SU-DHL-6 (cell line): ENCODE measurements at regions not wholly inside any gene's neighbourhood (a gene's known extent, or its start where the extent isn't known, plus 50 kb on each side); places are given as distances from the start of the nearest gene placed in this dataset.

Source experiments
- H2AFZ ChIP-seq: fragments of 200-600 bp; sonication (generic); 2 replicates; pipeline ENCODE4 v1.6.1; 2014; ENCODE audit warnings: low read depth, mild to moderate bottlenecking, moderate library complexity, mixed read lengths, antibody characterized with exemption, low read length; ENCODE audit not compliant: severe bottlenecking
- H3F3A ChIP-seq: fragments of 200-600 bp; shearing (Covaris generic); 2 replicates; pipeline ENCODE4 v1.6.0; 2016; ENCODE audit warnings: antibody characterized with exemption, mild to moderate bottlenecking; ENCODE audit not compliant: insufficient read depth
- H3K27ac ChIP-seq: fragments of 200-600 bp; sonication (generic); 2 replicates; pipeline ENCODE4 v1.5.1; 2016; ENCODE audit warnings: low read depth, mild to moderate bottlenecking, low read length, moderate library complexity, mixed read lengths
- H3K27me3 ChIP-seq: fragments of 200-600 bp; sonication (generic), shearing (Covaris generic); 2 replicates; pipeline ENCODE4 v1.6.0; 2014; ENCODE audit warnings: mild to moderate bottlenecking, low read length
- H3K36me3 ChIP-seq: fragments of 200-600 bp; sonication (generic); 2 replicates; pipeline ENCODE4 v1.6.1; 2014; ENCODE audit warnings: mild to moderate bottlenecking, low read length, mixed read lengths
- H3K4me2 ChIP-seq: fragments of 300-600, 200-600 bp; shearing (Covaris generic), sonication (generic); 2 replicates; pipeline ENCODE4 v1.6.0; 2014; ENCODE audit warnings: low read length, low read depth, mild to moderate bottlenecking; ENCODE audit not compliant: poor library complexity, severe bottlenecking
- H3K4me3 ChIP-seq: fragments of 200-600 bp; sonication (generic); 2 replicates; pipeline ENCODE4 v1.5.1; 2014; ENCODE audit warnings: antibody characterized with exemption, low read length, mild to moderate bottlenecking, mixed read lengths; ENCODE audit not compliant: insufficient read depth, poor library complexity, severe bottlenecking
- H3K79me2 ChIP-seq: fragments of 200-600 bp; sonication (generic); 2 replicates; pipeline ENCODE4 v1.6.1; 2014; ENCODE audit warnings: mild to moderate bottlenecking, low read length, moderate library complexity; ENCODE audit not compliant: insufficient read depth
- H3K9ac ChIP-seq: fragments of 200-600 bp; sonication (generic); 2 replicates; pipeline ENCODE4 v1.7.0; 2014; ENCODE audit warnings: mild to moderate bottlenecking, low read length
- H3K9me2 ChIP-seq: fragments of 200-600 bp; sonication (generic); replicated peaks from 2 replicates; pipeline ENCODE4 v1.6.1; 2014; ENCODE audit warnings: low read length; ENCODE audit not compliant: insufficient read depth
- H3K9me3 ChIP-seq: fragments of 200-600 bp; sonication (generic); 2 replicates; pipeline ENCODE4 v1.6.1; 2014; ENCODE audit warnings: low read length, mixed read lengths; ENCODE audit not compliant: insufficient read depth
- H4K20me1 ChIP-seq: fragments of 200-600 bp; sonication (generic); 2 replicates; pipeline ENCODE4 v1.6.1; 2014; ENCODE audit warnings: low read depth, mild to moderate bottlenecking, antibody characterized with exemption, low read length, moderate library complexity, mixed read lengths
- CTCF ChIP-seq: fragments of 200-600 bp; sonication (generic); IDR thresholded peaks from one replicate; pipeline ENCODE4 v1.5.1; 2017; ENCODE audit warnings: antibody characterized with exemption, mild to moderate bottlenecking, low read length, moderate library complexity; ENCODE audit not compliant: insufficient read depth, poor library complexity, severe bottlenecking
- EZH2phosphoT487 ChIP-seq: fragments of 200-600 bp; sonication (generic), shearing (Covaris generic); conservative IDR thresholded peaks from 2 replicates; pipeline ENCODE4 v1.6.1; 2018; ENCODE audit warnings: mild to moderate bottlenecking, antibody characterized with exemption, low read length, moderate library complexity, mixed read lengths

GRCh38 chr21:43298546-43299440, 128.1 kb downstream of the SIK1 start:
- Histone ChIP-seq H3K79me2 (no peaks in the 10 kb centered on the region), H3F3A (no peaks in the 10 kb centered on the region), H2AFZ (no peak overlapping the region), H3K9ac (no peak overlapping the region), H3K36me3 (no peaks in the 10 kb centered on the region), H3K9me3 (no peaks in the 10 kb centered on the region), H3K9me2 (no peaks in the 10 kb centered on the region), H3K4me2 (no peak overlapping the region), H3K4me3 (no peak overlapping the region), H3K27me3 (no peaks in the 10 kb centered on the region), H4K20me1 (no peaks in the 10 kb centered on the region), H3K27ac (no peak overlapping the region)
- TF ChIP-seq CTCF = no peak
- no peak for TF ChIP-seq EZH2phosphoT487

- TF ChIP-seq CTCF = no peak
- no peak for TF ChIP-seq EZH2phosphoT487
- Histone ChIP-seq H3K36me3 (no peaks in the 10 kb centered on the region), H2AFZ (no peak overlapping the region), H3K79me2 (no peaks in the 10 kb centered on the region), H3K4me3 (no peak overlapping the region), H3K4me2 (no peak overlapping the region), H3K9ac (no peak overlapping the region), H3K27ac (no peak overlapping the region), H3K9me3 (no peaks in the 10 kb centered on the region), H4K20me1 (no peaks in the 10 kb centered on the region), H3K27me3 (no peaks in the 10 kb centered on the region), H3F3A (no peaks in the 10 kb centered on the region), H3K9me2 (no peaks in the 10 kb centered on the region)
Observed at GRCh38 chr21:43297989-43298388, 128.9 kb downstream of the SIK1 start.

GRCh38 chr21:43297391-43297981, 128.7 kb downstream of the CRYAA start:
- no peak overlapping the region for H3K27ac ChIP-seq
- no peaks in the 10 kb centered on the region for H3K9me2 ChIP-seq
- no peak overlapping the region for H2AFZ ChIP-seq
- no peaks in the 10 kb centered on the region for H3F3A ChIP-seq
- no peaks in the 10 kb centered on the region for H4K20me1 ChIP-seq
- H3K9me3 ChIP-seq = no peaks in the 10 kb centered on the region
- no peaks in the 10 kb centered on the region for H3K79me2 ChIP-seq
- TF ChIP-seq EZH2phosphoT487 (no peak), CTCF (no peak)
- H3K4me2 ChIP-seq = no peak overlapping the region
- no peaks in the 10 kb centered on the region for H3K36me3 ChIP-seq
- H3K9ac ChIP-seq = no peak overlapping the region
- no peak overlapping the region for H3K4me3 ChIP-seq
- no peaks in the 10 kb centered on the region for H3K27me3 ChIP-seq
